Neural cell (in vitro differentiated cells): ENCODE measurements at regions not wholly inside any gene's neighbourhood (a gene's known extent, or its start where the extent isn't known, plus 50 kb on each side); places are given as distances from the start of the nearest gene placed in this dataset.

Experiments used
- CTCF ChIP-seq: fragments of 450-650 bp; IDR thresholded peaks from 2 replicates; pipeline ENCODE4 v1.5.1; 2014; ENCODE audit warnings: antibody characterized with exemption, mild to moderate bottlenecking, moderate library complexity; ENCODE audit not compliant: poor library complexity, severe bottlenecking
- EP300 ChIP-seq: fragments of 450-650 bp; conservative IDR thresholded peaks from 2 replicates; pipeline ENCODE4 v1.6.1; 2014; ENCODE audit warnings: antibody characterized with exemption, mild to moderate bottlenecking, moderate library complexity; ENCODE audit not compliant: poor library complexity, severe bottlenecking
- SMC3 ChIP-seq: fragments of 450-650 bp; conservative IDR thresholded peaks from 2 replicates; pipeline ENCODE4 v1.6.1; 2014; ENCODE audit warnings: antibody characterized with exemption, mild to moderate bottlenecking, moderate library complexity; ENCODE audit not compliant: poor library complexity
- TAF1 ChIP-seq: IDR thresholded peaks from 2 replicates; pipeline ENCODE4 v1.6.1; 2012; ENCODE audit warnings: low read depth

- no peak for TF ChIP-seq CTCF
- no peak for TF ChIP-seq EP300
- no peak for TF ChIP-seq SMC3
- no peak for TF ChIP-seq TAF1
These were observed 68.0 kb downstream of the OR5AK2 start for GRCh38 chr11:57056735-57057134.
